CMK (cell line): ENCODE measurements at regions not wholly inside any gene's neighbourhood (a gene's known extent, or its start where the extent isn't known, plus 50 kb on each side); places are given as distances from the start of the nearest gene placed in this dataset.
"Not testable (repeated sequence)": the region's sequence is repeated elsewhere in the genome, so short reads cannot be mapped to it uniquely, and the experiment has no call there.

Experiments
- DNase-seq: peaks from one replicate; pipeline ENCODE4 v3.0.0-alpha.2; 2010; ENCODE audit warnings: low read depth

DNA sequence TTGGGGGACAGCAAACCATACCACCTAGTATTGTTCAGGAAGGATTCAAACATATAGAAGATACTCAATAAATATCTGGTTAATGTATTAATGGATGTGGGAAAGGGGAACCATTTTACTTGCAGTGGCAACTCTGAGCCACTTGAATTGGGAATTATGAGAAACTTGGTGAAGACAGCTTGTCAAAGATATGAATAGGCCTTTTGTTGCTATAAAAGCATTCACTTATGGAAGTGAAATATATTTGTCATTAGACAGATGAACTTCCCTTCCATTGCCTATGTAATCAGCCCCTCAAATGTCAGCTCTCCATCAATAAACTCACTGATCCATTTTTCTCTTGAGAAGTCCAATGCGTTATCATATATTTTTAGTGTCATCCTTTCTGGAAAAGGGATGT lies 56.1 kb downstream of the GPR85 start:
- DNase-seq, result no peak

DNA sequence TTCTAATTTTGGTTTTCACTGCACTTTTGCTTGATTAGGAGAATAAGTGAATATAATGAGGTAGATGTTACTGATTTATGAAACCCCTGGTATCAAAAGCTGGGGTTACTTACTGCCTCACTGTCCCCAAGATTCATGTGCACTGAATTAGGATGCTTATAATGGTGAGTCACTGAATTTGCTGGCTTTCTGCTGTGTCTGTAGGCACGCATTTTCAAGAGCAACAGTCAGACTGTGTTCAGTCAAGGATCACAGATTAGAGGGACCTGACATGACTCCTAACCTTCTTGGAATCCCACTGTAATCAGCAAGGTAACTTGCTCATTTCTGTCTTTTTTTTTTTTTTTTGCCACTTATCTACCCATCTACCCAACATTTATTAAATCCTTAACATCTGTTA lies 59.7 kb downstream of the GPR85 start:
- no peak for DNase-seq

DNA sequence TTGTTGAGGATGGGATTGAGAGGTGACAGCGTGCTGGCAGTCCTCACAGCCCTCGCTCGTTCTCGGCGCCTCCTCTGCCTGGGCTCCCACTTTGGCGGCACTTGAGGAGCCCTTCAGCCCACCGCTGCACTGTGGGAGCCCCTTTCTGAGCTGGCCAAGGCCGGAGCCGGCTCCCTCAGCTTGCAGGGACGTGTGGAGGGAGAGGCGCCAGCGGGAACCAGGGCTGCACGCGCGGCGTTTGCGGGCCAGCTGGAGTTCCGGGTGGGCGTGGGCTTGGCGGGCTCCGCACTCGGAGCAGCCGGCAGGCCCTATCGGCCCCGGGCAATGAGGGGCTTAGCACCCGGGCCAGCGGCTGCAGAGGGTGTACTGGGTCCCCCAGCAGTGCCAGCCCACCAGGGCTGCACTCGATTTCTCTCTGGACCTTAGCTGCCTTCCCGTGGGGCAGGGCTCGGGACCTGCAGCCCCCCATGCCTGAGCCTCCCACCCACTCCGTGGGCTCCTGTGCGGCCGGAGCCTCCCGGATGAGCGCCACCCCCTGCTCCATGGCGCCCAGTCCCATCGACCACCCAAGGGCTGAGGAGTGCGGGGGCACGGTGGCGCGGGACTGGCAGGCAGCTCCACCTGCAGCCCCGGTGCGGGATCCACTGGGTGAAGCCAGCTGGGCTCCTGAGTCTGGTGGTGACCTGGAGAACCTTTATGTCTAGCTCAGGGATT lies 69.3 kb downstream of the GPR85 start:
- not testable (repeated sequence) for DNase-seq

DNA sequence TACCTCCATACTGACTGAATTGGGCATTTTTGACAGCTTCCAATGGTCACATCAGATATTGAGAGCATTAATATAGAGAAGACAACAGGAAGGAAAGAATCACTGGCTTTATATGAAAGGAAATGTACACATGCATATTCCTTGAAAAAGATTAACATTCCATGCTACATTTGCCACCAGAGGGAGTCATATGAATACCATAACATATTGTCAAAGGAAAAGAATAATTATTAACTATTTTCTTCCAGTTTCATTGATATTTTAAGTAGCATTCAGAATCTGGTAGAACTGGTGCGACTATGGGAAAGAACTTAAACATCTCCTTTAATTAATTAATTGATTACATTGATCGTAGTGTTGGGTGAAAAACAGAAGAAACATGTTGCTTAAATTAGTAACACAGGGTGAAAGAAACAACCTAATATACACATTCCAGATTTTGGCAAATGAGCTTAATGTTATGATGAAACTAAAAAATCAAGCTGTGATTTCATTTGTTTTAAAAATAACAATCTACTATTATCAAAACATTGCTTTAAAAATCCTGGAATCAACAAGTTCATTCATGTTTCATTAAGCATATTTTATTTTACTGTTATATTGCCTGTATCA lies 71.5 kb downstream of the GPR85 start:
- no peak for DNase-seq

DNA sequence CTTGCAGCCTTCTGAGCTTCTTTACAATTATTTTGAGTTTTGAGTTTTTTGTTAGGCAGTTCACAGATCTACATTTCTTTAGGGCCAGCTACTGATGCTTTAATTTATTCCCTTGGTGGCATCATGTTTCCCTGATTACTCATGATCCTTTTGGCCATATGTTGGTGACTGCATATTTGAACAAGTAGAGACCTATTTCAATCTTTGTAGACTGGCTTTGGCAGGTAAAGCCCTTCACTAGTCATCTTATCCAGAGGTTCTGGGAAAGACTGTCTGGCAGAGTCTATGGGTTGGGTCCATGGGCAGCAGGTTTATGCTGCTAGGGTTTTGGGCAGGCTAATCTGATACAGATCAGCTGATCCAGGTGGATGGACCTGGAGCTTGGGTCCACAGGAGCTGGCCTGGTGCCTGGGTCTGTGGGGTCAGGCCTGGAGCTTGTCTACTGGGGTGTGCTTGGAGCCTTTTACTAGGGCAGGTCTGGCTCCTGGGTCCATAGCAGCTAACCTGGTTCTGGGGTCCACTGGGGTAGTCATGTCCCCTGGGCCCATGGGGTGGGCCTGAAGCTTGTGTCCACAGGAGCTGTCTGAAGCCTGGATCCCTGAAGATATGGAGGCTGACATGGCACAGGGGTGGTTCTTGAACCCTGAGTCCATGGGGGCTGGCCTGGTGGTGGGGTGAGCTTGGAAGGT lies 72.7 kb downstream of the GPR85 start:
- DNase-seq, result no peak

DNA sequence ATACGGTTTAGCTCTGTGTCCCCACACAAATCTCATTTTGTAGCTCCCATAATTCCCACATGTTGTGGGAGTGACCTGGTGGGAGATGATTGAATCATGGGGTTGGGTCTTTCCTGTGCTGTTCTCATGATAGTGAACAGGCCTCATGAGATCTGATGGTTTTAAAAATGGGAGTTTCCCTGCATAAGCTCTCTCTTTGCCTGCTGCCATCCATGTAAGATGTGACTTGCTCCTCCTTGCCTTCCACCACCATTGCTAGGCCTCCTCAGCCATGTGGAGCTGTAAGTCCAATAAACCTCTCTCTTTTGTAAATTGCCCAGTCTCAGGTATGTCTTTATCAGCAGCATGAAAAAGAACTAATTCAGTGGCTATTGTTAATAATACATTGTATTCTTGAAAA lies 73.8 kb downstream of the GPR85 start:
- DNase-seq, result not testable (repeated sequence)

DNA sequence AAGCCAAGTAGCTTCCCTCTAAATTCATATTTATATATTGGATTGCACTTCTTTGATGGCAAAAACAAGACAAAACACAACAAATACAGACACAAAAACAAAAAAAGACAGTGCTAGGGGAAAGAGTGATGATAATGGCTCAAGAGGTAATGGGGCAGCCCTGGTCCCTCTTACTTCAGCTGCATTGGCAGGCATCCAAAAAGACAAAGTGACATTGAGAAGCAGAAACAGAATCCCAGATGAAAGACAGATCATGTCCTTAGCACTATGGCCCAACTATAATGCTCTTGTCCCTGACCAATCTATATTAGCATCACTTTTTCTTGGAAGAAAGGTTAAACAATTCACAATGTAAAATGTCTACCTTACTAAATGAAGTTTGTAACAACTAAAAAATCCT lies 76.2 kb downstream of the GPR85 start:
- DNase-seq, result no peak

DNA sequence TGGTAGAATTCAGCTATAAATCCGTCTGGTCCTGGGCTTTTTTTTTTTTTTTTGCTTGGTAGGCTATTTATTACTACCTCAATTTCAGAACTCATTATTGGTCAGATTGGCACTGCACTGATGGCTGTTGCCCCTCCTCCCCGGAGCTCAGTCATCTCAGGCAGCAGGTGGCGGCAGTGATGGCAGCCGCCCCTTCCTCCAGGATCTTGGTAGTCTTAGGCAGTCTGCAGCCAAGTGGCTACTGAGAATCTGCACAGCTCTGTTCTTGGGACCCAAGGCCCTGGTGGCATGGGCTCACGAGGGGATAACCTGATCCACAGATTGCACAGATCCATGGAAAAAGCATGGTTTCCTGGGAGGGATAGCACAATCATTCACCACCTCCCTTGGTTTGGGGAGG lies 77.9 kb downstream of the GPR85 start:
- DNase-seq, result no peak

DNA sequence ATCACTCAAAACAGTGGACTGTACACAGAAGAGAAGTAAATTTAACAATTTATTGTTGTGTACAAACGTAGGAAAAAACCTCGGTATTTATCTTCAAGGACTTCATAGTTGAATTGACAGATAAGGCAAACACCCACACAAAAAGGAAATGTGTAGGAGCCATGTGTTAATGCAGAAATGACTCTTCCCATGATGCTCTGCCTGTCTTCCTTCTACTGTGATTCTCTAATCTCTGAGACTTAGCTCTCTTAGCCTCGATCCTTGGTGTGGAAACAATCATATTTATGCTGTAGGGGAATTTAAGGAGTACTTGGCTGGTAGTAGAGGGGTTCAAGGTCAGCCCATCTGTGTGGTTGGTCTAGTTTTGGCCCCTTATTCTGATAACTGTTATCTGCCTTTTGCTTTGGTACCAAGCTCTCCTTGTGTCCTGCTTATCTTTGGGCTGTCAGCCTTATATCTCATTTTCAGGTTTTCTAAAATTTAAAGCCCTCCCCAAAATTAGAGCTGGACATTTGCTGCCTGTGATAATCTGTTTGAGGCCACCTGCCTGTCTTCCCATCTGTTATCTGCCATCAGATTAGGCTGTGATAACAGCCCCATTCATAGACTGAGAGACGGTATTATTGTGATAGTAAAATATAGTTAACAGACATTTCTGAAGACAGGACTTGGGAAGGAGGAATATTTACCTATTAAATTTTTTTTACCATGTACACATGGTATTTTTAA lies 81.7 kb downstream of the GPR85 start:
- DNase-seq, result peak; percentile 56

DNA sequence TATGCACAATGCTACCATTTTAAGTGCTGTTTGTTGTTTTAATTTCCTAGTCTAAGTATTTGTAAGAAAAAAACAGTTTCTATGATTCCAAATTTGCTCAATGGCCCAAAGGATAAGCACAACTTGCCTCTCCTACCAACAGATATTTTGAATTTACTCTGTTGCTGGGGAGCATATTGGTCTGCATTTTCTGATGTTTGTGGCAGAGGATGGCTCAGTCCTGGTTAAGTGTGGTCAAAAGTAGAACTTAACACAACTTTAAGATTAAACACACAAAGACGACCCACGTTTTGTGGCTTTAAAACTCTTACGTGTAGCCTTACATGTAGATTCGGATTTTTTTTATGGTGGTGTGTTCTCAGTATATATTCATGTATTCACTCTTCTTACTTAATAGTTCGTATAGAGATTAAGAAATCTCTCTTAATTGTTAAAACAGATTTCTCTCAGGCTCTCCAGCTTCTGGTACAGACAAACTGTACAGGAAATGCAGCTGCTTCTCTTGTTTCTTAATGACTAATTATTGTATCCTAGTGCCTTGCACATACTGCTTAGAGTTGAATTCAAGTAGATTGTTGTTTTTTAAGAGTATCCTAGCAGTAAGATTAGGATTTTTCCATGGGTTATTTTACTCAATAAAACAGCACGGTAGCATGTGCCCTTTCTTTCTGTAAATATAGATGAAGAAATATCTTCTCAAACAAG lies 86.2 kb downstream of the GPR85 start:
- no peak for DNase-seq

DNA sequence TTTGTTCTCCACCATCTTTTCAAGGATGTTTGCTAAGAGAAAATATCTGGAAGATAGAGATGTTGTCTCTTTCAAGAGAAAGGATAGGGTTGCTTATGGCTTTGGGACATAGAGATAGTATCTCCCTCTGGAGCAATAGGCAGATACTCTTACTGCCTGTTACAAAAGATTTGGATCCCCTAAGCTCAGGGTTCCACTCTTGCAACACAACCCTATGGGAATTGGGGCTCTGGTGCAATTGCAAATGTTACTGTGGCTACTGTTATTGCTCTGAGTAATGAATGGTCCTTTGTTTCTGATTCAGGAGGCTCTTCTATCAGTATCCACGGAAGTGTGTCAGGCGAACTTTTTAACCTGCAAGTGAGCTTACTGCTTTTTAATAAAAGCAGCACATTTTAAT lies 88.8 kb downstream of the GPR85 start:
- DNase-seq, result no peak

DNA sequence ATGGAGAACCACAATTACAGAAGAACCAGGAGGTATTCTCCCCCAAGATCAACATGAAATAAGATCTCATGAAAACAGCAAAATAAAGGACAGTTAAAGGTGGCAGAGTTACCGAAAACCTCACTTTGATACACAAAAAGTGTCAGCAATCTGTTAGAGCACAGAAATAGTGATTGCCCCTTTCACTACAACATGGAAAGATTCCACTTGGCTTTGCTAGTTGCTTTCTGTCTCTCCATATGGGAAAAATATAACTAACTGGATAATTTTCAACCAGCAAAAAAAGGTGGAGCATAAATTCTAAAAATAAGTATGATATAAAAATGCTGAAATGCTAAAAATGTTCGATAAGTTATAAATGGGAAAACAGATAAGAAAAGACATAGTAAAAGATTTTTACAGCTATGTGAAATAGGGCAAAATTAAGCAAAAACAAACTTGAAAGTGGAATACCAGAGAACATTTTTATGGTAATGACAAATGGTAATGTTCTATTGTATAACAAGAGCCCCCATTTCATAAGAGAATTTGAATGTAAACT lies 90.2 kb downstream of the GPR85 start:
- DNase-seq, result no peak

DNA sequence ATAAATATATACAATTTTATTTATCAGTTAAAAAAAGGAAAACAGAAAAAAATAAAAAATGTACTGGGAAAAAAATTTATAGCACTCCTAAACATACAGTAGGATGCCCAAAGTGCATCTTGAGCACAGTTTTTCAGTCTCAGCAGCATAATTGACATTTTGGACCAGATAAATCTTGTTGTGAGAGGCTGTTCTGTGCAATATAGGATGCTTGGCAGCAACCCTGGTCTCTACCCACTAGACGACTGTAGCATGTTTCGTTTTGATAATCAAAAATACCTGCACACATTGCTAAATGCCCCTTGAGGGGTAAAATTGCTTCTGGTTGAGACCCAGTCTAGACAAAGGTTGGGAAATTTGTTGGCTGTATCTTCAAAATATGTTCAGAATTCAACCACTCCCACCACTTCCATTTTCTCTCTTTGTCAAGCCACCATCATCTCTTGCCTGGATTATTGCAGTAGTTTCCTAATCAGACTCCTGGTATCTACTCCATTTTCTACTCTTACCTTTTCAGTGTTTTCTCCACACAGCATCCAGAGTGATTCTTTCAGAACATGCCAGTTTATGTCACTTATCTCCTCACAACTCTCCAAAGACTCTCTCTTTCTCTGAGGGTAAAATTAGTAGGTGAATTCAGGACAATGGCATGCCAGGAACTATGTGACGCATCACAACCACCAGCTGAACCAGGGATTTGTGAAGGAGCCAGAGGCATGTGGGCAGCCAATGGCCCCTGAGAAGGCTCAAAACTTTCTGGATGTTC lies 91.4 kb downstream of the GPR85 start:
- no peak for DNase-seq

DNA sequence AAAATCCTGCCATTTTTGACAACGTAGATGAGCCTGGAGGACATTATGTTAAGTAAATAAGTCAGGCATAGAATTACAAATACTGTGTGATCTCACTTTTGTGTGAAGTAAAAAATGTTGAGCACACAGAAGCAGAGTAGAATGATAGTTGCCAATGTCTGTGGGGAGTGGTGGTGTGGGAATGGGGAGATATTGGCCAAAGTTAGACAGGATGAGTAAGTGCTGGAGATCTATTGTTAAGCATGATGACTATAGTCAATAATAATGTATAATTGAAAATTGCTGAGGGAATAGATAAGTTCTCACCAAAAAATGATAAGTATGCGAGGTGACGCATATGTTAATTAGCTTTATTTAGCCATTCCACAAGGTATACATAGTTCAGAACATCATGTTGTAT lies 92.0 kb downstream of the GPR85 start:
- DNase-seq, result no peak

DNA sequence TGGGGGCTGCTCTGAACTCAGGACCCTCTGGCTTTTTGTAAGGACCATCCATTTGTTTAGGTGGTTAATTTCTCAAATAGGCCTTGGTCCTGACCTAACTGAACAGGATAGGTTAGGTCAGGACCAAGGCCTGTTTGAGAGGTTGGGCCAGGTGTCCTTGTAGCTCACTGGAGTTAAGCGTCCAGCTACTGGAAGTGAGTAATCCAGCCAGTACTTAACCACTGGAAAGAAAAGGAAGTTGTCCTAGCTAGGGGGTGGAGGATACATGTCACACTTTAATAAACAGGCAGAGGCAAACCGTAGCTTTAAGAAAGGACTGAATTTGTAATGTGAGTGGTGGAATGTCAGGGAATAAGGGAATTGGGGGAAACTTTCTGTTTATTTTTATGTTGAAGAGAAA lies 96.0 kb downstream of the GPR85 start:
- DNase-seq, result no peak

DNA sequence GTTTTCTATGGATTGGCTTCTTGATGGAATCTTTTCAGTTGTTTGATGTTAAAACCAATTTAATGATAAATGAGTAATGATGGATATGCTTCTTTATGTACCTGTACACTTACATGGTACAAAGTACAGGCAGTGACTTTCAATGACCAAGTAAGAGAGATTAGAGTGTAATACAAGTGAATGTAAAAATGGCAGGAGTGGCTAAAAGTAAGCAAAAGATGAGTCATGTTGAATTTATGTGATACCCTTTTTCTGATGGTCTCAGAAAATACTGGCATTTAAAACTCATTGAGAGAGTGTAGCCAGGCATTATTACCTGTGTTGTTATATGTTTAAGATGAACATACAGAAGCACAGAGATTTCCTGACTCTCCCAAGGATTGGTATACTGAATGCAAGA lies 97.1 kb downstream of the GPR85 start:
- DNase-seq, result no peak

DNA sequence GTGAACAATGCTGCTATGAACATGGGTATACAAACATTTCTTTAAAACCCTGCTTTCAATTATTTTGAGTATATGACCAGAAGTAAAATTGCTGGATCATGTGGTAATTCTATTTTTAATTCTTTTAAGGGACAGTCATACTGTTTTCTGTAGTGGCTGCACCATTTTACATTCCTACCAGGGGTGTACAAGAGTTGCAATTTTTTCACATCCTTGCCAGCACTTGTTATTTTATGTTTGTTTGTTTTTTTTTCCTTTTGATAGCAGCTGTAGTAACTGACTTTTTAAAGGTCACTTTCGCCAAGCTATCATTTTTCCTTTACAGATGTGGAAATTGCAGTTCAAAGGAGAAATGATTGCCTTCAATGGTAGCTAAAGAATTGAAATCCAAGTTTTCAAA lies 99.5 kb downstream of the GPR85 start:
- no peak for DNase-seq

DNA sequence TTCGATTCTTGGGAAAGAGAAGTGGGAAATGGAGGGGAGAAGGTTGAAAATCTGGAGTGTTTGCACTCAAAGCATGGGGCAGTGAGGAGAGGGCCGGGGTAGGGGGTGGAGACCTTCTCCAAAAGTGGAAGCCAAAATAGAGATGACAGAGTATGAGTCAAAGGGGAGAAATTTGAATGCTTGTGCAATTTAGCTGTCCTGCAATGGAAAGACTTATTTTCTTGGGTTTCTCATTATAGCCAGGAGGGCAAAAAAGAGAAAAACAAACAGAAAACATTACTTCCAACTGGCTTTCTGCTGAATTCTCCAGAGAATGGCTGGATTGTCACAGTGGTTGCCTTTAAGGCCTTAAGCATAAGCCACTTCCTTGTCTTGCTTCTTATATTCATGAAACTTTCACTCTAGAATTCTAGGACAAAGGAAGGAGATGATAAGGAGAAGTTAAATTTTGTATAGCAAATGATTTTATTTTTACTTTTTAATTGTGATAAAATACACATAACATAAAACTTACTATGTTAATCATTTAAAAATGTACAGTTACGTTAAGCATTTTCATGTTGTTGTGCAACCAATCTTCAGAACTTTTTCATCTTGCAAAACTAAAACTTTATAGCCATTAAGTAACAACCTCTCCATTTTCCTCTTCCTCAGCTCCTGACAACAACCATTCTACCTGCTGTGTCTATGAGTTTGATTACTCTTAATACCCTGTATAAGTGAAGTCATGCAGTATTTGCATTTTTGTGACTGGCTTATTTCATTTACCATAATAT lies 100.2 kb downstream of the GPR85 start:
- DNase-seq, result no peak

DNA sequence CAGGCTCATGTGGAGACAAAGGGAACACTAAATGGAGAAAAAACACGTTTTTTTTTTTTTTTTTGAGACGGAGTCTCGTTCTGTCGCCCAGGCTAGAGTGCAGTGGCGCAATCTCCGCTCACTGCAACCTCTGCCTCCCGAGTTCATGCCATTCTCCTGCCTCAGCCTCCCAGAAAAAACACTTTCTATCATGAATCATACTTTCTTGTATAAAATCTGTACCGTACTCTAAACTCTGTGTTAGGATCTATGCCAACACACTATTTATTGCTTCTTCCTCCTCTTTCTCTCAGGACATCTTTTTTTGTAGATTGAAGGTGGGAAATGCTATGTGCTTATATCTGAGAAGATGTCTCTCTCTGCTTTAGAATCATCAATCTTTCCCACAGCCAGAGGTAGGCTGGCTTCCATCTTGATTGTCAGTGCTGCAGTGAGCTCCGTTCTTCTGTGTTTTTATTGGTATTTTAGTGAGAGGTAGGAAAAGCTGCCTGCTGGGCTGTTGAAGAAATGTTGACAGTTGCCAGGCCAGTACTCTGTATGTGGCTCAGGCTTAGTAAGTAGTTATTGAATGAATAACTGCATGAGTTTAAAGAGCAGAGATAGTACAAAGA lies 101.1 kb downstream of the GPR85 start:
- DNase-seq, result no peak
